GM10248 (cell line): ENCODE measurements at regions not wholly inside any gene's neighbourhood (a gene's known extent, or its start where the extent isn't known, plus 50 kb on each side); places are given as distances from the start of the nearest gene placed in this dataset.

Source experiments
- CTCF ChIA-PET: fragments of 300-600 bp; sonication (Branson Sonifier 250); formaldehyde crosslinking; extraction: SDS; loops from one replicate; lab custom pipeline; 2021; ENCODE audit warnings: antibody characterized with exemption; lab: Yijun Ruan, JAX
- POLR2A ChIA-PET: fragments of 350-650 bp; sonication (Branson Sonifier 250); formaldehyde crosslinking; extraction: SDS; loops from one replicate; lab custom pipeline; 2020; ENCODE audit warnings: antibody characterized with exemption; lab: Yijun Ruan, JAX
- DNase-seq: peaks from one replicate; pipeline ENCODE4 v3.0.0; 2012; ENCODE audit errors: extremely low spot score
- TF ChIP-seq, protein P1 (sequence below): IDR thresholded peaks from 2 replicates; pipeline ENCODE4 v1.5.1; 2012; ENCODE audit warnings: mild to moderate bottlenecking, low read depth; ENCODE audit errors: extremely low read depth, missing control alignments, control extremely low read depth

DNA sequence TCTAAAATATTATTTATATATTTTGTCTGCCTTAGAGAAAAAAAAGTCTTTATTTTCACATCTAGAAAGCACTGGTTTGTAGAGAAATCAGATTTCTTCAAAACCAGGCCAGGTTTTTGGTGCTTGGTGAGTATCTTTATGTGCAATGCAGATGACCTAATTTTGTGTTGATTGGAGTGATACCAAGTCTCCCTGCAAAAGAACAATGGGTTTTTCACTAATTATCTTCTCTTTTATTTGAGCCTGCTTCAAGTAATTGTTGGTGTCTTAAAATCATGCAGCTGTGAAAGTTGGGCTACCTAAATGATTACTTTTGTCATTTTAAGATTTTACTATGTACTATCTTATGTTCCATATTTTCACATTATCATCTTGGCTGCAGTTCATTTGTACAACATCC, 874.7 kb downstream of the TFAP2A start:
- no peak for DNase-seq
- POLR2A ChIA-PET = no interaction called here
- TF ChIP-seq, protein P1, sequence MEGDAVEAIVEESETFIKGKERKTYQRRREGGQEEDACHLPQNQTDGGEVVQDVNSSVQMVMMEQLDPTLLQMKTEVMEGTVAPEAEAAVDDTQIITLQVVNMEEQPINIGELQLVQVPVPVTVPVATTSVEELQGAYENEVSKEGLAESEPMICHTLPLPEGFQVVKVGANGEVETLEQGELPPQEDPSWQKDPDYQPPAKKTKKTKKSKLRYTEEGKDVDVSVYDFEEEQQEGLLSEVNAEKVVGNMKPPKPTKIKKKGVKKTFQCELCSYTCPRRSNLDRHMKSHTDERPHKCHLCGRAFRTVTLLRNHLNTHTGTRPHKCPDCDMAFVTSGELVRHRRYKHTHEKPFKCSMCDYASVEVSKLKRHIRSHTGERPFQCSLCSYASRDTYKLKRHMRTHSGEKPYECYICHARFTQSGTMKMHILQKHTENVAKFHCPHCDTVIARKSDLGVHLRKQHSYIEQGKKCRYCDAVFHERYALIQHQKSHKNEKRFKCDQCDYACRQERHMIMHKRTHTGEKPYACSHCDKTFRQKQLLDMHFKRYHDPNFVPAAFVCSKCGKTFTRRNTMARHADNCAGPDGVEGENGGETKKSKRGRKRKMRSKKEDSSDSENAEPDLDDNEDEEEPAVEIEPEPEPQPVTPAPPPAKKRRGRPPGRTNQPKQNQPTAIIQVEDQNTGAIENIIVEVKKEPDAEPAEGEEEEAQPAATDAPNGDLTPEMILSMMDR = no peak
- CTCF ChIA-PET = interaction anchor here (1.3 to 2.3 kb wide), 2 partner anchors 15 to 20 kb away, joined by 4 to 7 read pairs; no protein-coding TSS in a partner anchor

DNA sequence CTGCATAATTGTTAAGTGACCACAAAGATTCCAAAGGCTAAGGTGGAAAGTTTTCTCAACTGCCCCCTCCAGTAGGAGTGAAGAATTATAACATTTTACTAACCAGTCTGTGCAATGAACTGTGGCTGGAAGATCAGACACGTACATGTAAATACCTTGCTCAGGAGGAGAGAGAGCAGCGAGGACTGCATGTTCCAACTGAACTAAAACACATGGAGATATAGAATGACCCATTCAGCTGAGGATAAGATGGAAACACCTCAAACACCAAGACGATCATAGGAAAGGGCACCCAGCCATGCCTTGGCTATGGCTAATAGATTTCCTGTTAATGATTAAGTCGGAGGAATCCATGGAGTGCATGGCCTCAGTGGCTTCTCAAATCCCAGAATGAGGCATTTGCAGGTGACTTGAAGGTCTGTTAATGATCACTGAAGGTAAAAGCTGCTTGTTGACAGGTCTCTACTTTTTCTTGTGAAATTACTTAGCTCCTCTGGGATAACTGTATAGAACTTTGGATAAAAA, 875.6 kb downstream of the TFAP2A start:
- DNase-seq = no peak
- POLR2A ChIA-PET = no interaction called here
- CTCF ChIA-PET = interaction anchor here (1.3 to 2.3 kb wide), 2 partner anchors 14 to 21 kb away, joined by 4 to 7 read pairs; no protein-coding TSS in a partner anchor
- TF ChIP-seq, protein P1 = no peak

DNA sequence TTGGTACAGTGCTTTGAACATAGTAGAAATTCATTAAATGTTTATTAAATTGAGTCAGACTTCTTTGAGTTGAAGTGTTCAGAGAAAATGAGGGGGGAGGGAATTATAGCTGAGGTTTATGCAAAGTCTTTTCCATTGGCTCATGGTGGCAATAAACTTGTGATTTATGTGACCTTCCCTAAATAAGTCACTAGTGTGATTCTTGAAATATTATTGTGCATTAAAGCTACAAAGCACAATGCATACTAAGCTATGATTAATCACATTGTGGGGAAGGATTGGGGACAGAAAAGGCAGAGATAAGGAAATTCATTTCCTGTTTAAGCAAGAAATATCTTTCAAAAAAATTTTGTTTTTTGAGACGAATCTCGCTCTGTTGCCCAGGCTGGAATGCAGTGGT, 877.5 kb downstream of the TFAP2A start:
- TF ChIP-seq, protein P1 = no peak
- ChIA-PET CTCF (interaction anchor here (0.8 to 1.8 kb wide), 3 partner anchors 8 to 897 kb away, joined by 3 to 7 read pairs (median 4); no protein-coding TSS in a partner anchor), POLR2A (no interaction called here)
- no peak for DNase-seq

DNA sequence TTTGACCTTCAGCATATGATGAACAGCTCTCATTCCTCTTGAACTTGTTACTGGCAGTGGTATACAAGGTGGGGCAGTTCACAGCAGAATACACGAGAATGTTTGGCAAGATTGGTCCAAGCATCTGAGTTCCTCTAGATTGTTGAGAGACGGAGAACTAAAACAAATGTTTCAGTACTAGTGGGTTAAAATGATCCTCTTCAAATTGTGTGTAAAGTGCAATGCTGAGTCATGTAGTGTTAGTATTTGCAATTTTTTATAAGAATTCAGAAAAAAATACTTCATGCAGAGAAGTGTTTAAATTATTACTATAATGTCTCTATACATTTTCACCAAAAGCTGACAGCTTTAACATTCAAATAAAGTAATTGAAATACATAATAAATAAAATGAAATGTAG, 879.8 kb downstream of the TFAP2A start:
- POLR2A ChIA-PET = no interaction called here
- TF ChIP-seq, protein P1 = no peak
- no peak for DNase-seq
- CTCF ChIA-PET = no interaction called here

DNA sequence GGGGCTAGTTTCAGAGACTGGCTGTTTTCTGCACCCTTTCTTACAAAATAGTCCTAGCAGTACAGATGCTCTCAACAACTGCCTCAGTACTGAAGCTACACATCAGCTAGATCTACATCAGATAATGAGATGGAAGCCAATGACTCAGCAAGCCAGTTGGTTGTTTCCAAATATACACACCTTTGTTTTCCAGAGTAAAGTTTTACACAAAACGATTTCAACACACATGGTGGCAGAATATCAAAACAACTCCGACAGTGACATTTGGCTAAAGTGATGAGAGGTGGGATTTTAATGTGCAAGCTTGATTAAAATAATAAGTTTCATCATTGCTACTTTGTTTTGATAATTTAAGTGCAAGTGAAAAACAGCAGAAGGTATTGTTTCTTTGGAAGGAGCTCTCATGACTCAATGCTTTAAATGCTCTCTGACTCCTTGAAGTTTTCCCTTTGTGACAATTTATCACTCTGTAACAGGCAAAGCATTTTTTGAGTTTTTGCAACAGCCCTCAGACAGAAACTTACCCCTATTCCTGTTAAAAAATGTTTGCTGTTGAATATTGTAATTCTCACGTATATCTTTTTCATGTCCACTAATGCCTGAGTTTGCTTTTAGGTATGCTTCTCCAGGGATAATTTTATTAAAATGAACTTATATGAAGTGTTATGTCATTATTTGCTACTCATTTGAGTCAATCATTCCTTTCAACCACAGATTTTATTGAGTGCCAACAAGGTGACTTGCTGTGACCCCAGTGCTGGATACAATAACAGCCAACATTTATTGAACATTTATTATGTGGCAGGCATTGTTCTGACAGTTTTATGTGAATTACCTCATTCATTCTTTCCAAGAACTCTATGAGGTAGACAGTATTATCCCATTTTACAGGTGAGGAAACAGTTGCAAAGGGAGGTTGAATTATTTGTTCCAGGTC, 882.0 kb downstream of the TFAP2A start:
- POLR2A ChIA-PET = no interaction called here
- CTCF ChIA-PET = no interaction called here
- TF ChIP-seq, protein P1 = no peak
- DNase-seq = no peak

DNA sequence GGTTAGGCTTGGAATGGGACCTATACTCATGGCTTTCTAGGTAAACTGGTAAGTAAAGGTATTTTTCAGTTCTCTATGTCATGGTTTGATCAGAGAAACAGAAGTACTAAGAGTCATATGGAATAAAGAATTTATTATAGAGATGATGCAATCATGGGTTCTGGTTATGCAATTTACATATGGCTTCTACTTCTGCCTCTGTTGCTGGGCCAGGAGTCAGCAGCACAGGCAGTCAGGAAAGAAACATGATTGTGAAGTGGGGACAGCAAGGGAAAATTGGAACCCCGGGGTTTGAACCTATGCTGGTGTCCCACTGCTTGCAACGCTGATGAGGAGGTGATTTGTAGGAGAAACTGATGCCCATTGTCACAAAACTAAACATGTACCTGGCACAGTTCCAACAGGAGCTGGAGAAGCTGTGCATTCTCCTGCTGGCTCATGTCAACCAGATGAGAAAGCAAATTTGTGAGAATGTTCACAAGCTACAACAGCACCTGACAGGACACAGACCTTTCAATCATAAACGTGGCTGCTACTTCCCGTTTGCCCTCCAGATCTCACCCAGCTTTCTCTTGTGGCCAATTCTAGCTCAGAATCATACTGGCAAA, 887.1 kb downstream of the TFAP2A start:
- CTCF ChIA-PET = no interaction called here
- POLR2A ChIA-PET = no interaction called here
- DNase-seq = no peak

More for the DNA sequence above, 887.1 kb downstream of the TFAP2A start:
- TF ChIP-seq, protein P1 = no peak
